Femur (tissue), 1 donor: ENCODE measurements at regions not wholly inside any gene's neighbourhood (a gene's known extent, or its start where the extent isn't known, plus 50 kb on each side); places are given as distances from the start of the nearest gene placed in this dataset.
A peak's percentile ranks its signal among the peaks of the same experiment; 100 is the strongest.

Experiments
- DNase-seq: peaks from one replicate; pipeline ENCODE4 v3.0.0-alpha.2; 2017

- DNase-seq: no peak
Measured at GRCh38 chr2:153096272-153096671, 377.9 kb downstream of the ARL6IP6 start.

DNA sequence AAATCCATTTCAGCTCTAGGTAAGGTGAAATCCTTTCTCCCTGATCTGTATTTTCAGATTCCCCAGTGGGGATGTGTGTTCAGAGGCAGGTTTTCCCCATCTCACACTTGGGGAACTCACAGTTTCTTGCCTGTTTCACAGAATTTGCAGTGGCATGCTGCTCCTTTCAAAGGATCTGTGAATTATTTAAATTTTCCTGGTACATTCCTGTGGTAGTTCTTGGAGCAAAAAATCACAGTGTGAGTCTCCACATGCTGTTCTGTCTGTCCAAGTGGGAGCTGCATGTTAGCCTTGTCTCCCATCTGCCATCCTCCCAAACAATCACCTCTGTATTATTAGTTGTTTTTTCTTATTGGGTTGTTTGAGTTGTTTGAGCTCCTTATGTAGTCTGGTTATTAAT lies 372.9 kb downstream of the ARL6IP6 start:
- DNase-seq: no peak

DNA sequence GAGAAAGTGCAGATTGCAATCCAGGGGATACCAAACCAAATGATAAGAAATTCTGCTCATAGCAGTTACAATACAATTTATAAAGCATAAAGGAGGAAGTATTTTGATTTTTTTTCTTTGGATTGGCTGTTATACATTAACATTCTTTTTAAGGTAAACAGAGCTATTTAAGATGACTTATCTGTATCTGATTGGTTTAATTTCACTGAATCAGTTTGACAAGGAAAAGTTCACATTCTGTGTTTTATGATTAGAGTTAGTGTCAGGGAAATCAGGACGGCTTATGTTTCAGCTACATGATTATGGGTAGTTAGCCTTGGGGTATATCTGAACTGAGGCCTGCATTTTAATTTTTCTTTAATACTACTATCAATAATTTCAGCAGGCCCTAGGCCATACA lies 360.9 kb downstream of the ARL6IP6 start:
- DNase-seq: no peak

- no peak for DNase-seq
Measured at GRCh38 chr2:153077311-153077710, 358.9 kb downstream of the ARL6IP6 start.

DNA sequence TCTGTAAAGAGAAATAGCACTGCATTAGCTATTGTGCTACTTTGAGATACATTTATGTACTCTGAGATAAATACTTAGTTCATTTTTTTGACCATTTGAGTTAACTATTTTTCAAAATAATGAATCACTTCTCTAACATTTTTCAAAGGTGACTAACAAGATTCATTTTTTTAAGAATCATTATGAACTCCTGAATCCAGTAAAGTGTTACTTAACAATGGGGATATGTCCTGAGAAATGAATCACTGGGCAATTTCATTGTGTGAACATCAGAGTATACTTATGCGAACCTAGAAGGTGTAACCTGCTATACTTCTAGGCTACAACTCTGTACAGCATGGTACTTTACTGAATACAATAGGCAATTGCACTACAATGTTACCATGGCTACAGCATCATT lies 355.8 kb downstream of the ARL6IP6 start:
- no peak for DNase-seq

GRCh38 chr2:153072813-153073212 lies 354.4 kb downstream of the ARL6IP6 start:
- no peak for DNase-seq

GRCh38 chr2:153072077-153072476 lies 353.7 kb downstream of the ARL6IP6 start:
- no peak for DNase-seq

DNA sequence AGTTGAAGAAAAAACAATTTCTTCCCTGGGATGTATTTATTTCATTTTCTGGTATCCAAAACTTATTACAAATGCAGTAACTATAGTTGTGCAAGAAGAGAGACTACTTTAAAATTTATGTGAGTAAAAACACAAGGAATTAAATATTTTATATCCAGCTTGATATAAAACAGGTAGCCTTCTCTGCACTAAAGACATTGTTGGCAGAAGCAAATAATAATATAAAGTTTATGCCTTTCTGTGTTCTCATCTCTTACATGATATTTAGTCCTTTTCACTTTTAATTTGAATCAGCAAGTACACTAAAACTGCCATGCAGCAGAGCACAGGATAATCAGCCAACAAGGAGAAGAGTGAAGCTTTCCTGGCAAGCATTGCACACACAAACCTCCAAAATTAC lies 352.7 kb downstream of the ARL6IP6 start:
- peak; percentile 23 for DNase-seq

- DNase-seq: no peak
Measured at GRCh38 chr2:153068915-153069314, 350.5 kb downstream of the ARL6IP6 start.

DNA sequence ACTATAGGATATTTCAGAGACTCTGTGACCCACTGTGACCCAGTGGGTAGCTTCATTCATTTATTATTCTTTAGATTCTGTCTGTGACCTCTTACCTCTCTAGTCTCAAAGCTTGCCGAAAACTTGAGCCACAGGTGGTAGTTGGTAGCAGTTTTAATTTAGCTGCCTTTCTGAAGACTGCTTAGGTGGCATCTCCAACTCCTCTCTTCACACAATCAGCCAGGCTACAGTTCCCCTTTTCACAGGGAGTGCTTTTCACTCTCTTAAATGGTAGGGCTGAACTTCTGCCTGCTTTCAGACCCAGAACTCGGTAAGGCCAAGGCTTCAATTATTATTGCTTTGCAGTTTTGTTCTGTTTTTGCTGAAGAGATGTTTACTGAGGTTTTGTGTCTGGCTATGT lies 349.6 kb downstream of the ARL6IP6 start:
- no peak for DNase-seq

GRCh38 chr2:153059338-153060052 lies 341.1 kb downstream of the ARL6IP6 start:
- no peak for DNase-seq

- no peak for DNase-seq
Measured at GRCh38 chr2:153057743-153058142, 339.3 kb downstream of the ARL6IP6 start.

DNA sequence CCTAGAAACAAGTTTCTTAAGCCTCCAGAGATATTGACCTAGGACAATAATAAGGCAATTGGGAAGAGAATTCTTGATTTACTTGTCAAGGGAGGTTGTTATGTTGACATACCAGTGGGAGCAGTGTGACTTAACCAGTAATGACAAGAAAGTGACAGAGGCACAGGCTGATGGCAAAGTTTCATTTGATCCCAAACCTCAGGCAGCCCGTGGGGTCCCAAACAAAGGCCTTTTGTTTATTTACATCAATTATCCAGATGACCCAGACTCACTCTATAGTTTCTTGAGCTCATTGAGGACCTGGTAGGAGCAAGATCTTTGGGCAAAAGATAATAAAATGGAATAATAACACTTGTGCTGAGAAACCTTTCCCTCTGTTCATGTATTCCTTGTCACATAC lies 336.8 kb downstream of the ARL6IP6 start:
- no peak for DNase-seq

GRCh38 chr2:153052807-153053559 lies 334.6 kb downstream of the ARL6IP6 start:
- no peak for DNase-seq

GRCh38 chr2:153047220-153047619 lies 328.8 kb downstream of the ARL6IP6 start:
- no peak for DNase-seq

DNA sequence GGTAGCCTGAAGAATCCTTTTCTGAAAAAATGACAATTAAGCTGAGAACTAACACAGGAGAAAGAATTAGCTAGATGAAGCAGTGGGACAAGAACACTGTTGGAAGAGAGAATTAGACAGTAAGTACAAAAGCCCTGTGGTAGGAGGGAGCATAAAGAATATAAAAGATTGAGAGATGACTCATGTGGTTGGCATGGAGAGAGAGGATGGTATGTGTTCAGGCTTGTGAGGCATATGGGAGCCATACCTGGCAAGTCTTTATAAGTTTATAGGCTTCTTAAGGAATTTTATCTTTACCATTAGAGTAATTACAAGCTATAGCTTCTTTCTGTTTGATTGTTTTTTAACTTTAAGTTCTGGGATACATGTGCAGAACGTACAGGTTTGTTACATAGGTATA lies 325.0 kb downstream of the ARL6IP6 start:
- DNase-seq: no peak

DNA sequence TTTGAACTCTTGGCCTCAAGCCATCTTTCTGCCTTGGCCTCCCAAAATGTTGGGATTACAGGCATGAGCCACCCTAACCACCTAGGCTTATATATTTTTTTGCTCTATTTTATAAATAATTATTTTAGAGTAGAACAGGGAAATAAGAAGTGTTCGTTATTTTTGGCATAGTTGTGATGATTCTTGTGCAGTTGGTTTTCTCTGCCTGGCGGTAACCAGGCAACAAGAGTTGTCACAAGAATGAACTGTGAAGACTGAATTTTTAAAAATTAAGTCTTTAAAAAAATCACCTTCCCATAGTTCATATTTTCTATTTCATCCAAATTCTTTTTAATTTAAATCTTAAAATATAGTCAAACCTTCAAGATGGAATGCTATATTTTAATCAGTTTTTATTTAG lies 310.2 kb downstream of the ARL6IP6 start:
- no peak for DNase-seq

DNA sequence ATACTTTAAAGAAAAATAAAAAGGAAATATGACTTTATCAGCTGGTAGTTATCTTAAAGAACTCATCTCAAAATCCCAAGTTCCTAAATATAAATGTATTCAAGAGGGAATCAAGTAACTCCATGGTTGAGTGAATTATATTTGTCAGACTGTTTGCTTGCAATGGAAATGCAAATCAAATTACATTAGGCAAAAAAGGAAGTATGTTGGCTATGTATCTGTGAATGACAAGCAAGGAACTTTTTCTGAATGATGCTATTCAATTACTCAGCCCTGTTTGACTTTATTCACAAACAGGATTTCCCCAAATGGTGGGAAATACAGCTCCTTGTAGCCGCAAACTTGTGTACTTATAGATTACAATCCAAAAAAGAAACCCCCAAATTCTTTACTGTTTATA lies 309.1 kb downstream of the ARL6IP6 start:
- no peak for DNase-seq

DNA sequence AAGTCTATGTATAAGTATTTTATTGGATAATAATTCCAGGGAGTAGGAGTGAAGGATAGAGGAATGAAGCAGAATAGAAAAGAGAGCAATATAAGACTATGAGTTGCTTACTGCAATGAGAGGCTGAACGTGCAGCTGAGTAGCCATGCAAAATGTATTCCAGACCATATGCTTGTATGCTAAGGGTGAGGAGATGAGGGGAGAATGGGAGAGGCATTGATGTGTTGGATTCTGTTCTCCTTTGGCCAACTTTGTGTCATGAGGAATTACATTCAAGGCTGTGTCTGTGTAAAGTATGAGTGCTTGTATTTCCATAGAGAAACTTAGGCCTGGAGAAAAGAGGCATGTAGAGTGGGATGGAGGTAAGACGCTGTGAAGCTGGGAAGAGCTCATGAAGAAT lies 301.8 kb downstream of the ARL6IP6 start:
- no peak for DNase-seq

GRCh38 chr2:153005071-153005730 lies 286.8 kb downstream of the ARL6IP6 start:
- DNase-seq: no peak

- no peak for DNase-seq
Measured at GRCh38 chr2:153004627-153005026, 286.2 kb downstream of the ARL6IP6 start.

DNA sequence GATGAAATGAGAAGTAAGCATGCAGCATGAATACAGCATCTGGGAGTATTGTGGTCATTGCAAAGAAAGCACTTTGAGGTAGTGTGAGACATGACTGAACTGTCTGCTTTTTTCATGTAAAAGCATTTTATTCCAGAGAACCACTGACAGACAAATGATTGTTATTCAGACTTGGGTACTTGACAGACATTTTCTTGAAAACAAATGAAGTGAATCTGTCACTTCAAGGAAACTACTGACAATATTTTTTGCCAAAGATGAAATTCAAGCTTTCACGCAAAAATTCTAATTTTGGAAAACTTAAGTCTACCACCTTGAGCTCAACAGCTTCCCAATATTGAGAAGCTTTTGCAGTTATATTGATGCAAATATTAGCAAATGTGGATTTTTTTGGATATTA lies 255.7 kb downstream of the ARL6IP6 start:
- no peak for DNase-seq

- DNase-seq: no peak
Measured at GRCh38 chr2:152971685-152972084, 253.3 kb downstream of the ARL6IP6 start.

DNA sequence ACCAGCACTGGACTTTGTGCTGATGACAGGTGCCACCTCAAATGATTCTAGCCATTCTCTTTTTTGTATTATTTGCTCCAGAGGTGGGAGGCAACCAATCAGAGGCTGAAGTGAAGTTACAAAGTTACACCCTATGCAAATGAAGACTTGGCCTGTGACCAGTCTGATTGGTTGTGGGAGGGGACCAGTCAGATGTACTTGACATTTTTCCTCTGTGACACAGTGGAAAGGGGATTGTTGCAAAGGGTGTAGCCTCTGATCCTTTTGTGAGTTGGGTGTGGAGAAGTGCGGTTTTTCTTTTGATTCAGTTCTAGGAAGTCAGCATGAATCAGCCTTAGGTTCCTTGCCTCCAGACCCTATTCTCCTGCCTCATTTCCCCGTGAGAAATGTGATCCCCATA lies 244.0 kb downstream of the ARL6IP6 start:
- DNase-seq: no peak
